H1 (cell line): ENCODE measurements at regions not wholly inside any gene's neighbourhood (a gene's known extent, or its start where the extent isn't known, plus 50 kb on each side); places are given as distances from the start of the nearest gene placed in this dataset.

ENCODE experiments used
- CTCF ChIA-PET: fragments of 300-600 bp; sonication (Branson Sonifier 250); formaldehyde crosslinking; loops from one replicate; lab custom pipeline; 2021; ENCODE audit not compliant: partially characterized antibody; lab: Charles Lee
- POLR2A ChIA-PET: fragments of 300-600 bp; sonication (Branson Sonifier 250); formaldehyde crosslinking; loops from one replicate; lab custom pipeline; 2021; ENCODE audit warnings: inconsistent platforms; ENCODE audit not compliant: partially characterized antibody; lab: Charles Lee
- DNase-seq, 2 experiments: peaks; one replicate each; pipeline versions ENCODE4 v3.0.0 to v3.0.0-alpha.2; 2010 to 2022; ENCODE audit warnings: low spot score in 2 of 2, low read depth in 1 of 2, mixed read lengths in 1 of 2
- FAIRE-seq: peaks from 2 replicates; lab custom pipeline; 2011; peaks lifted over from hg19 to GRCh38; lab: Jason Lieb, UNC
- H2AFZ ChIP-seq: 2 replicates; pipeline ENCODE4 v1.8.1; 2012; ENCODE audit warnings: low read length, inconsistent platforms
- H2AK5ac ChIP-seq: 2 replicates; pipeline ENCODE4 v1.6.1; 2013; ENCODE audit warnings: low read depth, low read length
- H2BK120ac ChIP-seq: replicated peaks from 2 replicates; pipeline ENCODE3; 2013; ENCODE audit warnings: low read depth, low read length, inconsistent platforms
- H2BK12ac ChIP-seq: 2 replicates; pipeline ENCODE4 v1.6.1; 2013; ENCODE audit warnings: low read depth, low read length
- H2BK15ac ChIP-seq: 2 replicates; pipeline ENCODE4 v1.6.1; 2013; ENCODE audit warnings: low read length
- H2BK20ac ChIP-seq: 2 replicates; pipeline ENCODE4 v1.6.1; 2013; ENCODE audit warnings: low read length
- H2BK5ac ChIP-seq: 2 replicates; pipeline ENCODE4 v1.6.1; 2013; ENCODE audit warnings: low read depth, low read length
- H3K14ac ChIP-seq: 2 replicates; pipeline ENCODE4 v1.6.1; 2013; ENCODE audit warnings: inconsistent platforms; ENCODE audit not compliant: insufficient read length
- H3K18ac ChIP-seq: 2 replicates; pipeline ENCODE4 v1.6.1; 2013; ENCODE audit warnings: low read length; ENCODE audit errors: extremely low read depth
- H3K23ac ChIP-seq: 2 replicates; pipeline ENCODE4 v1.6.1; 2013; ENCODE audit warnings: inconsistent platforms; ENCODE audit not compliant: insufficient read length
- H3K23me2 ChIP-seq: 2 replicates; pipeline ENCODE4 v1.6.1; 2013; ENCODE audit warnings: low read depth, low read length
- H3K27ac ChIP-seq: 2 replicates; pipeline ENCODE4 v1.6.1; 2011; ENCODE audit warnings: low read depth, low read length, inconsistent platforms
- H3K27me3 ChIP-seq, 4 experiments: replicated peaks in 1 of 4; 1 replicate in 1 of 4; 2 replicates in 3 of 4; pipeline versions ENCODE4 v1.6.1 to v1.8.1; 2011 to 2013; ENCODE audit warnings: low read length in 3 of 4, mild to moderate bottlenecking in 3 of 4, inconsistent platforms in 2 of 4, mixed read lengths in 2 of 4, moderate library complexity in 1 of 4; ENCODE audit not compliant: control insufficient read depth in 3 of 4, insufficient read depth in 3 of 4; ENCODE audit errors: extremely low read depth in 1 of 4
- H3K36me3 ChIP-seq, 4 experiments: 2 replicates each; pipeline versions ENCODE4 v1.6.1 to v1.8.1; 2011 to 2013; ENCODE audit warnings: mild to moderate bottlenecking in 4 of 4, low read length in 3 of 4, moderate library complexity in 2 of 4, control low read depth in 1 of 4, inconsistent platforms in 1 of 4; ENCODE audit not compliant: insufficient read depth in 4 of 4, control insufficient read depth in 2 of 4
- H3K4ac ChIP-seq: replicated peaks from 2 replicates; pipeline ENCODE3; 2013; ENCODE audit warnings: low read length, low read depth, mixed read lengths, inconsistent platforms; ENCODE audit not compliant: insufficient read length
- H3K4me1 ChIP-seq, 4 experiments: replicated peaks in 1 of 4; 1 replicate in 1 of 4; 2 replicates in 3 of 4; pipeline versions ENCODE4 v1.6.1 to v1.8.1; 2011 to 2013; ENCODE audit warnings: low read length in 3 of 4, inconsistent platforms in 2 of 4, mixed read lengths in 1 of 4; ENCODE audit not compliant: insufficient read depth in 4 of 4, control insufficient read depth in 3 of 4
- H3K4me2 ChIP-seq, 2 experiments: 2 replicates each; pipeline versions ENCODE4 v1.6.1 to v1.8.1; 2011 to 2013; ENCODE audit warnings: low read depth in 2 of 2, low read length in 2 of 2, control low read depth in 1 of 2, inconsistent platforms in 1 of 2, mild to moderate bottlenecking in 1 of 2; ENCODE audit not compliant: insufficient read depth in 1 of 2
- H3K4me3 ChIP-seq, 4 experiments: fragments of 200-600, 300-600 bp in 1 of 4; sonication (generic), shearing (Covaris generic), sonication (Bioruptor Twin) in 1 of 4; 2 replicates each; pipeline versions ENCODE4 v1.5.1 to v1.8.1; 2011 to 2016; ENCODE audit warnings: low read length in 4 of 4, low read depth in 3 of 4, control low read depth in 2 of 4, inconsistent platforms in 2 of 4, mild to moderate bottlenecking in 2 of 4, mixed read lengths in 1 of 4, moderate library complexity in 1 of 4; ENCODE audit not compliant: insufficient read depth in 2 of 4; ENCODE audit errors: extremely low read depth in 1 of 4
- H3K56ac ChIP-seq: replicated peaks from 2 replicates; pipeline ENCODE3; 2013; ENCODE audit warnings: low read depth, mild to moderate bottlenecking, mixed read lengths, low read length, inconsistent platforms; ENCODE audit not compliant: insufficient read length
- H3K79me1 ChIP-seq: 2 replicates; pipeline ENCODE4 v1.6.1; 2013; ENCODE audit warnings: low read depth, low read length, control low read depth
- H3K79me2 ChIP-seq, 2 experiments: 2 replicates each; pipeline versions ENCODE4 v1.6.1 to v1.8.1; 2012 to 2013; ENCODE audit warnings: low read length in 2 of 2, mild to moderate bottlenecking in 2 of 2, inconsistent platforms in 1 of 2; ENCODE audit not compliant: insufficient read depth in 2 of 2, control insufficient read depth in 1 of 2
- H3K9ac ChIP-seq, 4 experiments: replicated peaks in 1 of 4; 1 replicate in 1 of 4; 2 replicates in 3 of 4; pipeline versions ENCODE4 v1.6.1 to v1.8.1; 2011 to 2013; ENCODE audit warnings: low read depth in 3 of 4, low read length in 3 of 4, control low read depth in 2 of 4, mild to moderate bottlenecking in 2 of 4, moderate library complexity in 2 of 4, inconsistent platforms in 1 of 4; ENCODE audit errors: extremely low read depth in 1 of 4
- H3K9me3 ChIP-seq, 2 experiments: 2 replicates each; pipeline versions ENCODE4 v1.6.1 to v1.8.1; 2012 to 2013; ENCODE audit warnings: mild to moderate bottlenecking in 2 of 2, moderate library complexity in 2 of 2, control low read depth in 1 of 2, inconsistent platforms in 1 of 2, low read depth in 1 of 2, low read length in 1 of 2, mixed read lengths in 1 of 2; ENCODE audit not compliant: insufficient read depth in 2 of 2
- H4K20me1 ChIP-seq, 2 experiments: replicated peaks in 1 of 2; 2 replicates each; pipeline versions ENCODE3 to v1.8.1; 2011 to 2013; ENCODE audit warnings: inconsistent platforms in 2 of 2, low read length in 2 of 2, mild to moderate bottlenecking in 1 of 2; ENCODE audit not compliant: insufficient read depth in 2 of 2, control insufficient read depth in 1 of 2
- H4K5ac ChIP-seq: 2 replicates; pipeline ENCODE4 v1.6.1; 2013; ENCODE audit warnings: low read length, low read depth, mixed read lengths, inconsistent platforms; ENCODE audit not compliant: insufficient read length
- H4K8ac ChIP-seq: 2 replicates; pipeline ENCODE4 v1.8.0; 2013; ENCODE audit warnings: mild to moderate bottlenecking, moderate library complexity, low read length, inconsistent platforms; ENCODE audit not compliant: insufficient read depth; ENCODE audit errors: extremely low read depth
- H4K91ac ChIP-seq: replicated peaks from 2 replicates; pipeline ENCODE3; 2013; ENCODE audit warnings: low read length, mixed read lengths, inconsistent platforms; ENCODE audit not compliant: insufficient read length
- CHD2 ChIP-seq: IDR thresholded peaks from 2 replicates; pipeline ENCODE4 v1.6.1; 2012; ENCODE audit warnings: low read length, improper control_type of control experiment
- CTCF ChIP-seq, 3 experiments: IDR thresholded peaks; 1 replicate in 2 of 3; 2 replicates in 1 of 3; pipeline versions ENCODE4 v1.5.1 to v1.6.1; 2011; ENCODE audit warnings: low read length in 3 of 3, mild to moderate bottlenecking in 3 of 3, inconsistent platforms in 2 of 3, low read depth in 1 of 3, moderate library complexity in 1 of 3; ENCODE audit not compliant: insufficient read depth in 1 of 3; ENCODE audit errors: control extremely low read depth in 1 of 3
- E2F6 ChIP-seq: IDR thresholded peaks from 2 replicates; pipeline ENCODE4 v1.6.1; 2012; ENCODE audit warnings: inconsistent platforms
- RFX5 ChIP-seq: IDR thresholded peaks from 2 replicates; pipeline ENCODE4 v1.6.1; 2011; ENCODE audit warnings: low read depth, low read length, improper control_type of control experiment, borderline replicate concordance
- SP4 ChIP-seq: IDR thresholded peaks from 2 replicates; pipeline ENCODE4 v1.6.1; 2012; ENCODE audit warnings: low read length, inconsistent platforms
- SUZ12 ChIP-seq: fragments of 200-600 bp; sonication (generic); IDR thresholded peaks from 2 replicates; pipeline ENCODE4 v1.6.1; 2012; ENCODE audit warnings: mild to moderate bottlenecking, inconsistent platforms, low read length, moderate library complexity, mixed read lengths
- TAF7 ChIP-seq: optimal IDR thresholded peaks from 2 replicates; pipeline ENCODE3; 2011; ENCODE audit warnings: low read depth, mild to moderate bottlenecking, inconsistent platforms, low read length, moderate library complexity, borderline replicate concordance
- WGBS, 2 experiments: shearing (Covaris generic) in 1 of 2; methylation state at CpG; one replicate each; pipeline versions ENCODE4 v1.1.6 to v1.1.7; 2013 to 2015; ENCODE audit warnings: low lambda C conversion rate in 2 of 2, mixed read lengths in 2 of 2, inconsistent platforms in 1 of 2, low coverage in 1 of 2, missing lambda C conversion rate in 1 of 2; ENCODE audit not compliant: insufficient replicate concordance in 2 of 2, insufficient coverage in 1 of 2, insufficient read length in 1 of 2; ENCODE audit errors: extremely low coverage in 1 of 2, missing lambda C conversion rate in 1 of 2; 5-methylcytosine and 5-hydroxymethylcytosine counted together
- TF ChIP-seq, protein P1 (sequence below): IDR thresholded peaks from 2 replicates; pipeline ENCODE4 v1.6.1; 2011; ENCODE audit warnings: low read depth, mild to moderate bottlenecking, low read length; ENCODE audit not compliant: insufficient read depth

DNA sequence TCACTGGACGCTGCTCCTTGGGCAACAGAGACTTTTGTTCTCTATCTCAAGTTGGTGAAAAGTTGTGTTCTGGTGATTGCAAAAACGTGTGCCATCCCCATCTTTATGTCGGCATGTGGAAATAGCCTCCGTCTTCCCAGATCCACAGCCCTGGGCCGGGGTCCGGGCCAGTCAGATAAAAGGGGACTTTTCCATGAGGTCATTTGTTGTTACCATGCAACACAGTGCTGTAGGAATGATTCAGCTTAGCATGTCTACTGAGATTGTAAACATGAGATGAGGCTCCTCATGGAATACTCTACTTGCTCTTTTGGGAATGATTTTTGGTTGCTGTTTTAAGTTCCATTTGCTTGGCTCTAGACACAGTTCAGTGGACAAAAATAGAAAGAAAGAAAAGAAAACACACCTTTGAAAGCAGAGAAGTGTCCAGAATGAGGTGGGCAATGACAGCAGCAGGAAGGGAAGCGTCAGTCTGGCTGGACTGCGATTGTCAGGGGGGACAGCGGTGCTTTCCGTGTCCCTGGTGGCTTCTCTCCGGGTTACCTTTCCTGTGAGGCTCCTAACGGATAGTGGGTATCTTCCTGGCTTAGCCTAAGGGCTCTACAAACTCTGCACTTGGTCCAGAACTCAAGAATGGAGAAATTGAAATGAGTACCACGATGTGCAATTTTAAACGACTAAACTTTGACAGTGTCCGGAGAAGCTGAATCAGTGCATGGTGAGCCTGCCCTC is 91.6 kb downstream of the TEX29 start:
- no peak overlapping the region for H3K4ac ChIP-seq
- no peak overlapping the region for H2AK5ac ChIP-seq
- H3K18ac ChIP-seq: no peak overlapping the region
- H4K5ac ChIP-seq: no peak overlapping the region
- H3K4me3 ChIP-seq: no peak overlapping the region
- H3K79me1 ChIP-seq: no peaks in the 10 kb centered on the region
- no peak overlapping the region for H3K14ac ChIP-seq
- peak overlapping the region; percentile 23 for H4K91ac ChIP-seq
- H3K23me2 ChIP-seq: no peaks in the 10 kb centered on the region; the same call in 1 of the 2 replicates
- H4K8ac ChIP-seq: no peak overlapping the region
- H3K9me3 ChIP-seq: no peaks in the 10 kb centered on the region
- CTCF ChIA-PET: interaction anchor here (0.7 to 9.8 kb wide), 6 partner anchors 10 to 140 kb away, joined by 3 to 69 read pairs (median 3); no protein-coding TSS in a partner anchor
- H3K27ac ChIP-seq: no peak overlapping the region
- DNase-seq (no peak), FAIRE-seq (no peak)
- no peak overlapping the region for H3K23ac ChIP-seq
- no peak overlapping the region for H2BK5ac ChIP-seq
- POLR2A ChIA-PET: no interaction called here
- H2BK12ac ChIP-seq: no peak overlapping the region
- H3K36me3 ChIP-seq: no peaks in the 10 kb centered on the region
- H2BK15ac ChIP-seq: no peak overlapping the region
- H3K27me3 ChIP-seq: no peaks in the 10 kb centered on the region
- H3K4me2 ChIP-seq: no peak overlapping the region
- no peak overlapping the region for H2AFZ ChIP-seq
- H4K20me1 ChIP-seq: no peaks in the 10 kb centered on the region
- H3K56ac ChIP-seq: no peak overlapping the region
- H3K9ac ChIP-seq: no peak overlapping the region
- peaks cover 0 to 6% (median 3%) of the 10 kb centered on the region in 4 experiments; a peak in 2 of 7 replicates for H3K4me1 ChIP-seq
- H2BK20ac ChIP-seq: no peak overlapping the region
- no peaks in the 10 kb centered on the region for H3K79me2 ChIP-seq
- 91% methylated on average over 14 of the region's 15 CpGs; no CpG with 5 or more reads in 1 of the 2 experiments for WGBS, 2 experiments
- H2BK120ac ChIP-seq: no peak overlapping the region
- TF ChIP-seq, protein P1, sequence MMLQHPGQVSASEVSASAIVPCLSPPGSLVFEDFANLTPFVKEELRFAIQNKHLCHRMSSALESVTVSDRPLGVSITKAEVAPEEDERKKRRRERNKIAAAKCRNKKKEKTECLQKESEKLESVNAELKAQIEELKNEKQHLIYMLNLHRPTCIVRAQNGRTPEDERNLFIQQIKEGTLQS: no peak
- TF ChIP-seq CHD2 (no peak), CTCF (IDR thresholded peaks at IDR 0.05; ENCODE audit: control extremely low read depth in 1 of 3, insufficient read depth in 1 of 3, low read depth in 1 of 3, low read length in 3 of 3) (no peak), SP4 (no peak), SUZ12 (no peak), E2F6 (no peak), TAF7 (no peak), RFX5 (no peak)
